Loucy (cell line): ENCODE measurements at regions not wholly inside any gene's neighbourhood (a gene's known extent, or its start where the extent isn't known, plus 50 kb on each side); places are given as distances from the start of the nearest gene placed in this dataset.

Experiments
- EZH2phosphoT487 ChIP-seq: fragments of 200-600 bp; IDR thresholded peaks from 2 replicates; pipeline ENCODE4 v1.6.1; 2018; ENCODE audit warnings: antibody characterized with exemption, mild to moderate bottlenecking, moderate library complexity, borderline replicate concordance
- TF ChIP-seq, protein P1 (sequence below): fragments of 200-600 bp; sonication (generic); conservative IDR thresholded peaks from 2 replicates; pipeline ENCODE4 v1.5.1; 2014; ENCODE audit warnings: mild to moderate bottlenecking, antibody characterized with exemption, low read length

- TF ChIP-seq, protein P1, sequence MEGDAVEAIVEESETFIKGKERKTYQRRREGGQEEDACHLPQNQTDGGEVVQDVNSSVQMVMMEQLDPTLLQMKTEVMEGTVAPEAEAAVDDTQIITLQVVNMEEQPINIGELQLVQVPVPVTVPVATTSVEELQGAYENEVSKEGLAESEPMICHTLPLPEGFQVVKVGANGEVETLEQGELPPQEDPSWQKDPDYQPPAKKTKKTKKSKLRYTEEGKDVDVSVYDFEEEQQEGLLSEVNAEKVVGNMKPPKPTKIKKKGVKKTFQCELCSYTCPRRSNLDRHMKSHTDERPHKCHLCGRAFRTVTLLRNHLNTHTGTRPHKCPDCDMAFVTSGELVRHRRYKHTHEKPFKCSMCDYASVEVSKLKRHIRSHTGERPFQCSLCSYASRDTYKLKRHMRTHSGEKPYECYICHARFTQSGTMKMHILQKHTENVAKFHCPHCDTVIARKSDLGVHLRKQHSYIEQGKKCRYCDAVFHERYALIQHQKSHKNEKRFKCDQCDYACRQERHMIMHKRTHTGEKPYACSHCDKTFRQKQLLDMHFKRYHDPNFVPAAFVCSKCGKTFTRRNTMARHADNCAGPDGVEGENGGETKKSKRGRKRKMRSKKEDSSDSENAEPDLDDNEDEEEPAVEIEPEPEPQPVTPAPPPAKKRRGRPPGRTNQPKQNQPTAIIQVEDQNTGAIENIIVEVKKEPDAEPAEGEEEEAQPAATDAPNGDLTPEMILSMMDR: no peak
- TF ChIP-seq EZH2phosphoT487: no peak
Observed at GRCh38 chr5:162529209-162529608, 461.6 kb downstream of the GABRG2 start.
